ENCODE measurements at regions not wholly inside any gene's neighbourhood (a gene's known extent, or its start where the extent isn't known, plus 50 kb on each side); places are given as distances from the start of the nearest gene placed in this dataset.
"Not testable (repeated sequence)": the region's sequence is repeated elsewhere in the genome, so short reads cannot be mapped to it uniquely, and the experiment has no call there.

- no peak for DNase-seq (ENCODE audit: low spot score)
Measured at GRCh38 chr2:131584380-131584779, 56.7 kb downstream of the CCDC74A start.

GRCh38 chr2:131584940-131585339 lies 57.3 kb downstream of the CCDC74A start:
- DNase-seq (ENCODE audit: low spot score) = no peak

DNA sequence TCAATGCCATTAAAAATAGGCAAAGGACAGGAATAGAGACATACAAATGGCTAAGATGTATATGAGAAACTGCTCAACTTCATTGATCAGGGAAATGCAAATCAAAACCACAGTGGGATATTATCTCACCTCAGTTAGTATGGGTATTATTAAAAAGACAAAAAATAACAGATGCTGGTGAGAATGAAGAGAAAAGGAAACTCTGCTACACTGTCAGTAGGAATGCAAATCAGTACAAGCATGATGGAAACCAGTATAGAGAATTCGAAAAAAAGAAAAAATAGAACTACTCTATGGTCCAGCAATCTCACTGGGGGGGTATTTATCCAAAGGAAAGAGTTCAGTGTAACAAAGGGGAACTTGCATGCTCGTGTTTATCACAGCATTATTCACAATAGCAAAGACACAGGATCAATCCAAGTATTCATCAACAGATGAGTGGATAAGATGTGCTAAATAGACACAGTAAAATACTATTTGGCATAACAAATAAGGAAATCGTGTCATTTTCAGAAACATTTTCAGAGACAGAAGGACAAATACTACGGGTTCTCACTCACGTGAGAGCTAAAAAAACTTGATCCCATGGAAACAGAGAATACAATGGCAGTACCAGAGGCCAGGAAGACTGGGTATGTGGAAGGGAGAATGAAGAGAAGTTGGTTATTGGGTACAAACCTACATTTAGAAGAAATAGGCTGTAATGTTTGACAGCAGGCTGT lies 60.6 kb downstream of the CCDC74A start:
- DNase-seq (ENCODE audit: low spot score) = no peak

- DNase-seq (ENCODE audit: low spot score) = not testable (repeated sequence)
Measured at GRCh38 chr2:131589126-131589525, 61.4 kb downstream of the CCDC74A start.

GRCh38 chr2:131590366-131590765 lies 62.7 kb downstream of the CCDC74A start:
- no peak for DNase-seq (ENCODE audit: low spot score)

GRCh38 chr2:131590896-131591295 lies 63.2 kb downstream of the CCDC74A start:
- DNase-seq (ENCODE audit: low spot score) = no peak

DNA sequence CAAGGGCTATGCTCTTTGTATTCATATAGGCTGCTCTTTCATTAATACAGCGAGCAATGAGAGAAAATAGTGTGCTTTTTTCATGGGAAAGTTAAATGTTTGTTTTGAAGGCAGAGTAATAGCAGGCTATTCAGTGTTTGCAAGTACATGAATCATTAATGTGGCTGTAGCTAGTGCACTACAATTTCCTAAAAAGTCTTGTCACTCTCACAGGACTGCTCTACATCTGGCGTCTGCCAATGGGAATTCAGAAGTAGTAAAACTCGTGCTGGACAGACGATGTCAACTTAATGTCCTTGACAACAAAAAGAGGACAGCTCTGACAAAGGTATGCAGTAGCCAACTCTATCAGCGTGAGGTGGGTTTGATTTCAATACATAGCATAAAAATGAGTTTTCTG lies 68.9 kb downstream of the CCDC74A start:
- DNase-seq (ENCODE audit: low spot score) = not testable (repeated sequence)

DNA sequence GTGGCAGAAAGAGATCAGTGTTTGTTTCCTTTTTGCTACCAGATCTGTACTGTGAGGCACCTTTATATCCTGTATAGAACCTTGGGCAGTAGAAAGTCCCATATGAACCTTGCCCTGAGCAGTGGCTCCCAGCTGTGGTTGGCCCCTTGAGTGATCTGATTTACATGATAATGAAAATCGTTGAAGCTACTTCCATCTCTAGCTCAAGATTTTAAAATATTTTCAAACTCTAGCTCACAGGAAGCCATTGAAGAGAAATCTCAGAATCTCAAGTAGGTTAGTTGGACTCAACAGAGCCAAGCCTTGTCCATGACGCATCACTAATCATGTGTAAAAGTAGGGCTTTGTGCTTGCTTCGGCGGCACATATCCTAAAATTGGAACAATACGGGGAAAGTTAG lies 74.8 kb downstream of the CCDC74A start:
- not testable (repeated sequence) for DNase-seq (ENCODE audit: low spot score)

GRCh38 chr2:131604652-131605051 lies 77.0 kb downstream of the CCDC74A start:
- not testable (repeated sequence) for DNase-seq (ENCODE audit: low spot score)

DNA sequence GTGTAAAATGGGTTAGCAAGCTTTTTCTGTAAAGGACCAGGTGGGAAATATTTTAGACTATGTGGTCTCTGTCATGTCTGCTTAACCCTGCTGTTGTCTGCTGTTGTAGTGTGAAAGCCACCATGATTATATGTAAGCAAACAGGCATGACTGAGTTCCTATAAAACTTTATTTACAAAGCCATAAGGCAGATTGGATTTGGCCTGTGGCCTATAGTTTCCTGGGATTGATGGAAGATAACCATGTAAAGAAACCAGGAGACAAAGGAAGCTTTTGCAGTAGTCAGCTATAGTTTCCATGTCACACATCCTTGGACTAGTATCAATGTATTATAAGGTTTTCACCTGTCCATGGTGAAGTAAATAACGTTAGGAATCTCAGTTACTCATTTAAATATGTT lies 78.7 kb downstream of the CCDC74A start:
- not testable (repeated sequence) for DNase-seq (ENCODE audit: low spot score)

- DNase-seq (ENCODE audit: low spot score) = not testable (repeated sequence)
Measured at GRCh38 chr2:131607056-131607455, 79.4 kb downstream of the CCDC74A start.

- DNase-seq (ENCODE audit: low spot score) = not testable (repeated sequence)
Measured at GRCh38 chr2:131614539-131614938, 86.9 kb downstream of the CCDC74A start.

DNA sequence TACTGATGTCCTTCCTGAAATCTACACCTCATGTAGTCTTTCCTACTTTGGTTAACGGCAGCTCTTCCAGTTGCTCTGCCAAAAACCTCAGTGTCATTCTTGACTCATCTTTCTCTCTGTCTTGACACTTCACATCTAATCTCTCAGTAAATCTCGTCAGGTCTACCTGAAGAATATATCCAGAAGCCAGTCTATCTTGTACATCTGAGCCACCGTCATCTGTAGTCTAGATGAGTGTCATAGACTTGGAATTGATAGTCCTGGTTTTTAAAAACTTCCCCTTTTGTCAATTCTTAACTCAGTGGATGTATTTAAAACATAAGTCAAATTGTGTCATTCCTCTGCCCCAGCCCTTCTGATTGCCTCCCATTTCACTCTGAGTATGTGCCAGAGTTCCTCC lies 90.6 kb downstream of the CCDC74A start:
- DNase-seq (ENCODE audit: low spot score) = not testable (repeated sequence)

GRCh38 chr2:131622874-131623273 lies 95.2 kb downstream of the CCDC74A start:
- DNase-seq (ENCODE audit: low spot score) = not testable (repeated sequence)

DNA sequence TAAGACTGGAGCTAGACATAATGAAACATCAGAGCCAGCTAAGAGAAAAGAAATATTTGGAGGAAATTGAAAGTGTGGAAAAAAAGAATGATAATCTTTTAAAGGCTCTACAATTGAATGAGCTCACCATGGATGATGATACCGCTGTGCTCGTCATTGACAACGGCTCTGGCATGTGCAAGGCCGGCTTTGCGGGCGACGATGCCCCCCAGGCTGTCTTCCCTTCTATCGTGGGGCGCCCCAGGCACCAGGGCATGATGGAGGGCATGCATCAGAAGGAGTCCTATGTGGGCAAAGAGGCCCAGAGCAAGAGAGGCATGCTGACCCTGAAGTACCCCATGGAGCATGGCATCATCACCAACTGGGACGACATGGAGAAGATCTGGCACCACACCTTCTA lies 98.3 kb downstream of the CCDC74A start:
- DNase-seq (ENCODE audit: low spot score) = not testable (repeated sequence)

- DNase-seq (ENCODE audit: low spot score) = not testable (repeated sequence)
Measured at GRCh38 chr2:131626565-131626964, 98.9 kb downstream of the CCDC74A start.

- not testable (repeated sequence) for DNase-seq (ENCODE audit: low spot score)
Measured at GRCh38 chr2:131627777-131628176, 100.1 kb downstream of the CCDC74A start.

GRCh38 chr2:131631648-131632047 lies 104.0 kb downstream of the CCDC74A start:
- not testable (repeated sequence) for DNase-seq (ENCODE audit: low spot score)

DNA sequence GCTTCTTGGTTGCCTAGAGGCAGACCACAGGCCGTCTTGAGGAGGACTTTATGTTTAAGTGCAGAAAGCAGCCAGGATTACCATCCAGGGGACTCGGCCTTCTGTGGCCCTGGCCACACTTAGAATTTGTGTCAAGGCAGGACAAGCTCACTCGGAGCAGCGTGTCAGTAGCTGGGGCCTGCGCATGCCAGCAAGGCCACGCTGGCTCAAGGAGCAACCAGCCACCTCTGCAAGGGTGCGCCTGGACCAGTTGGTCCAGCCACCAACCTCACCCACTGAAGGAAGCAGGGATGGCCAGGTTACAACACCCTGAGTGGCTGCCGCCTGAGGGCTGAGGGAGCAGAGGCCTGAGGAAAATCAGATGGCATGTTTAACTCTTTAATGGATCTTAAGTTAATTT lies 105.7 kb downstream of the CCDC74A start:
- DNase-seq (ENCODE audit: low spot score) = not testable (repeated sequence)

GRCh38 chr2:131633827-131634695 lies 106.4 kb downstream of the CCDC74A start:
- DNase-seq (ENCODE audit: low spot score) = peak; percentile 53

DNA sequence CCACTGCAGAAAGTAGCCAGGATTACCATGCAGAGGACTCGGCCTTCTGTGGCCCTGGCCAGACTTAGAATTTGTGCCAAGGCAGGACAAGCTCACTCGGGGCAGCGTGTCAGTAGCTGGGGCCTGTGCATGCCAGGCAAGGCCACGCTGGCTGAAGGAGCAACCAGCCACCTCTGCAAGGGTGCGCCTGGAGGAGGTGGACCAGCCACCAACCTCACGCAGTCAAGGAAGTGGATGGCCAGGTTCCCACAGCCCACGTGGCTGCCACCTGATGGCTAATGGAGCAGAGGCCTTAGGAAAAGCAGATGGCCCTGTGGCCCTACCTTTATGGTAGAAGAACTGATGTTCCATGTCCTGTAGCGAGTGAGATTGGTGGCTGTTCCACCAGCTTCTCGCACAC lies 107.9 kb downstream of the CCDC74A start:
- peak; percentile 58 for DNase-seq (ENCODE audit: low spot score)

DNA sequence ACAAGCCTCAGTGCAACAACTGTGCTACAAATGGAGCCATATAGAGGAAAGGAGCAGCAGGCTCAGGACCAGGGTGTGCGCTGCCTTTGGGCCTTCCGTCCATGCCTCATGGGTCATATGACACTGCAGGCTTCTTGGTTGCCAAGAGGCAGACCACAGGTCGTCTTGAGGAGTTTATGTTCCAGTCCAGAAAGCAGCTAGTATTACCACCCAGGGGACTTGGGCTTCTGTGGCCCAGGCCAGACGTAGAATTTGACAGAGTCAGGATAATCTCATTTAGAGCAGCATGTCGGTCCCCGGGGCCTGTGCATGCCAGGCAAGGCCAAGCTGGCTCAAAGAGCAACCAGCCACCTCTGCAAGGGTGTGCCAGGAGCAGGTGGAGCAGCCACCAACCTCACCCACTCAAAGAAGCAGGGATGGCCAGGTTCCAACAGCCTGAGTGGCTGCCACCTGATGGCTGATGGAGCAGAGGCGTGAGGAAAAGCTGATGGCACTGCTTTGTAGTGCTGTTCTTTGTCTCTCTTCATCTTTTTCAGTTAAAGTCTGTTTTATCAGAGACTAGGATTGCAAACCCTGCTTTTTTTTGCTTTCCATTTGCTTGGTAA lies 109.1 kb downstream of the CCDC74A start:
- DNase-seq (ENCODE audit: low spot score) = not testable (repeated sequence)

Measured in left forelimb (tissue), 1 donor.